Sigmoid colon (tissue), 6 donors: ENCODE measurements at regions not wholly inside any gene's neighbourhood (a gene's known extent, or its start where the extent isn't known, plus 50 kb on each side); places are given as distances from the start of the nearest gene placed in this dataset.

Source experiments
- DNase-seq: peaks from one replicate; pipeline ENCODE4 v3.0.0-alpha.2; 2019
- H3K27ac ChIP-seq, 4 donors: fragments of 200-600 bp; sonication (generic); one replicate each; pipeline ENCODE4 v1.5.1; 2016 to 2019; ENCODE audit warnings: mild to moderate bottlenecking in 1 of 4
- H3K27me3 ChIP-seq, 3 donors: fragments of 200-600 bp; sonication (generic); one replicate each; pipeline ENCODE4 v1.5.1; 2019; ENCODE audit warnings: mild to moderate bottlenecking in 1 of 3
- H3K36me3 ChIP-seq, 4 donors: fragments of 200-600 bp; sonication (generic); one replicate each; pipeline ENCODE4 v1.5.1; 2016 to 2019
- H3K4me1 ChIP-seq, 4 donors: fragments of 200-600 bp; sonication (generic); one replicate each; pipeline ENCODE4 v1.5.1; 2017 to 2019
- H3K4me3 ChIP-seq, 4 donors: fragments of 200-600 bp; sonication (generic); one replicate each; pipeline ENCODE4 v1.5.1; 2017 to 2019; ENCODE audit warnings: mild to moderate bottlenecking in 2 of 4, moderate library complexity in 1 of 4
- H3K9me3 ChIP-seq, 4 donors: fragments of 200-600 bp in 3 of 4; sonication (generic) in 3 of 4; one replicate each; pipeline versions ENCODE4 v1.5.1 to v1.6.1; 2013 to 2019
- EP300 ChIP-seq, 4 donors: sonication (generic); formaldehyde crosslinking; IDR thresholded peaks; one replicate each; pipeline ENCODE4 v1.6.1; 2017; ENCODE audit warnings: antibody characterized with exemption in 4 of 4
- POLR2A ChIP-seq, 2 donors: fragments of 450-650 bp; IDR thresholded peaks; one replicate each; pipeline ENCODE4 v1.6.1; 2016; ENCODE audit warnings: antibody characterized with exemption in 2 of 2, mild to moderate bottlenecking in 2 of 2, moderate library complexity in 2 of 2
- POLR2AphosphoS5 ChIP-seq, 4 donors: sonication (generic); formaldehyde crosslinking; IDR thresholded peaks; one replicate each; pipeline ENCODE4 v1.6.1; 2017; ENCODE audit warnings: antibody characterized with exemption in 4 of 4
- WGBS, 2 donors: extraction: QIAGEN DNeasy Blood & Tissue Kit; methylation state at CpG; one replicate each; pipeline ENCODE4 v1.1.7; 2013; 5-methylcytosine and 5-hydroxymethylcytosine counted together
- intact Hi-C: fragments of 100-400 bp; cut with DNase I; formaldehyde crosslinking; loops from one replicate; pipeline ENCODE4 v1.15.1; 2023
- TF ChIP-seq, protein P1 (sequence below), 4 experiments: fragments of 450-650 bp in 3 of 4; fragments of 200-600 bp in 1 of 4; IDR thresholded peaks; one replicate each; pipeline ENCODE4 v1.5.1; 2016 to 2019; ENCODE audit warnings: antibody characterized with exemption in 4 of 4, mild to moderate bottlenecking in 3 of 4, moderate library complexity in 2 of 4
- donor health status: healthy with polysubstance abuse.
- donor health status: healthy.

GRCh38 chr13:19071161-19071936 lies 110.3 kb downstream of the TUBA3C start:
- no peak for DNase-seq

GRCh38 chr13:19070398-19070735 lies 111.3 kb downstream of the TUBA3C start:
- Histone ChIP-seq H3K4me1 (no peaks in the 10 kb centered on the region), H3K4me3 (no peak overlapping the region), H3K36me3 (no peaks in the 10 kb centered on the region), H3K27ac (no peak overlapping the region), H3K9me3 (peaks cover 0 to 10% (median 0%) of the 10 kb centered on the region in 4 donors), H3K27me3 (no peaks in the 10 kb centered on the region)
- 80 to 84% methylated on average over 6 of the region's 6 CpGs for WGBS, 2 donors
- DNase-seq = no peak
- intact Hi-C loops = no loop called here
- TF ChIP-seq, protein P1, sequence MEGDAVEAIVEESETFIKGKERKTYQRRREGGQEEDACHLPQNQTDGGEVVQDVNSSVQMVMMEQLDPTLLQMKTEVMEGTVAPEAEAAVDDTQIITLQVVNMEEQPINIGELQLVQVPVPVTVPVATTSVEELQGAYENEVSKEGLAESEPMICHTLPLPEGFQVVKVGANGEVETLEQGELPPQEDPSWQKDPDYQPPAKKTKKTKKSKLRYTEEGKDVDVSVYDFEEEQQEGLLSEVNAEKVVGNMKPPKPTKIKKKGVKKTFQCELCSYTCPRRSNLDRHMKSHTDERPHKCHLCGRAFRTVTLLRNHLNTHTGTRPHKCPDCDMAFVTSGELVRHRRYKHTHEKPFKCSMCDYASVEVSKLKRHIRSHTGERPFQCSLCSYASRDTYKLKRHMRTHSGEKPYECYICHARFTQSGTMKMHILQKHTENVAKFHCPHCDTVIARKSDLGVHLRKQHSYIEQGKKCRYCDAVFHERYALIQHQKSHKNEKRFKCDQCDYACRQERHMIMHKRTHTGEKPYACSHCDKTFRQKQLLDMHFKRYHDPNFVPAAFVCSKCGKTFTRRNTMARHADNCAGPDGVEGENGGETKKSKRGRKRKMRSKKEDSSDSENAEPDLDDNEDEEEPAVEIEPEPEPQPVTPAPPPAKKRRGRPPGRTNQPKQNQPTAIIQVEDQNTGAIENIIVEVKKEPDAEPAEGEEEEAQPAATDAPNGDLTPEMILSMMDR (IDR thresholded peaks at IDR 0.05) = no peak
- TF ChIP-seq POLR2AphosphoS5 (IDR thresholded peaks at IDR 0.05) (no peak), POLR2A (IDR thresholded peaks at IDR 0.05) (no peak), EP300 (IDR thresholded peaks at IDR 0.05) (no peak)

More at GRCh38 chr13:19071161-19071936, 110.3 kb downstream of the TUBA3C start:
- Histone ChIP-seq H3K4me3 (no peak overlapping the region), H3K27me3 (no peaks in the 10 kb centered on the region), H3K36me3 (no peaks in the 10 kb centered on the region), H3K9me3 (peaks cover 0 to 10% (median 0%) of the 10 kb centered on the region in 4 donors), H3K4me1 (no peaks in the 10 kb centered on the region), H3K27ac (no peak overlapping the region)
- 85 to 87% methylated on average over 11 of the region's 11 CpGs for WGBS, 2 donors
- TF ChIP-seq EP300 (IDR thresholded peaks at IDR 0.05) (no peak), POLR2AphosphoS5 (IDR thresholded peaks at IDR 0.05) (no peak), POLR2A (IDR thresholded peaks at IDR 0.05) (no peak)
- TF ChIP-seq, protein P1 (IDR thresholded peaks at IDR 0.05) = no peak
- intact Hi-C loops = no loop called here

DNA sequence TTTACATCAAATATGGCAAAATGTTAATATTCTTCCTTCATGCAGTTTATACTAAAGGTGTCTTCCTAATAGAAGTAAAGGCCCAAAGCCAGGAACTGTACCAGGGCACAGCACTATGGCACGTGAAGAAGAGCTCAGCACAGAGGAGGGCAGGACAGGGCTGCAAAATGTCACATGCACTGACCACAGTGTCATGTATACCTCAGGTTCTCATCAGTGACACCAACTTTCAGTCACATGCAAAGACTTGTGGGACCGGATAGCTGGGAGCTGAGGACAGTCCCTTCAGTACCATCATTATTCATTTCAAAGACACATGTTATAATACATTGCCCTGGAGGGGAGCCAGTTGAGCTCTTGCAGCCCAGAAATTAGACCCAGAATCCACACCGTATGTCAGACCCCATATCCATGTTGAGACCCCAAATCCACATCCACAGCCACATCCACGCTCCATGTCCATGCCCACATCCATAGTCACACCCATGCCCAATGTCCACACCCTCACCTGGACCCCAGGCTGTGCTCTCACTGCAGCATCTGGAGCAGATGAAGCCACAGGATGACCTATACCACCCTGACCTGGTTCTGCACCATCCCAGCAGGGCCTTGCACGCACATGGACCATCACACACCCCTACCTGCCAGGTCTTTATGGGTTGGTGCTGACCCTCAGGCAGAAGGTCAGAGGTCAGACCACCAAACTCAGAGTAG lies 111.8 kb downstream of the TUBA3C start:
- Histone ChIP-seq H3K27ac (no peak overlapping the region), H3K36me3 (no peaks in the 10 kb centered on the region), H3K4me3 (no peak overlapping the region), H3K4me1 (no peaks in the 10 kb centered on the region), H3K9me3 (peaks cover 0 to 10% (median 0%) of the 10 kb centered on the region in 4 donors), H3K27me3 (no peaks in the 10 kb centered on the region)
- DNase-seq = no peak
- TF ChIP-seq EP300 (IDR thresholded peaks at IDR 0.05) (no peak), POLR2A (IDR thresholded peaks at IDR 0.05) (no peak), POLR2AphosphoS5 (IDR thresholded peaks at IDR 0.05) (no peak)
- TF ChIP-seq, protein P1 (IDR thresholded peaks at IDR 0.05) = no peak
- 68 to 72% methylated on average over 5 of the region's 5 CpGs for WGBS, 2 donors
- intact Hi-C loops = no loop called here

DNA sequence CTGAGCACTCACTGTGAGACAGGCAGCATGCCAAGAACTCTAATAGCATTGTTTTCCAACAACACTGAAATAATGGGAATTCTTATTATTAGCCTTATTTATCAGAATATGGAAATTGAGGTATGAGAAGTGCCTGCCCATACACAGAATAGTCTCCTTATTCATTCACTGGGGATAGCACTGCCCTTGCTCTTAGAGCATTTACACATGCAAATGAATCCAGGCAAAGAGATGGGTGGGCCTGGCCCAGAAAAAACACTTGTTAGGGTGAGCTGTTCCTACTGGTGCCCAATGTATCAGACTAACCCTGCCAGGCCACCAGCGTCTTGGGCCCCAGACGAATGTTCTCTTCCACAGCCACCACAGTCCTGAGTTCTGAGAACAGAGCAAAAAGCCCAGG lies 112.9 kb downstream of the TUBA3C start:
- Histone ChIP-seq H3K36me3 (no peaks in the 10 kb centered on the region), H3K27me3 (no peaks in the 10 kb centered on the region), H3K4me3 (no peak overlapping the region), H3K9me3 (peaks cover 0 to 9% (median 2%) of the 10 kb centered on the region in 4 donors), H3K4me1 (no peaks in the 10 kb centered on the region), H3K27ac (no peak overlapping the region)
- TF ChIP-seq, protein P1 (IDR thresholded peaks at IDR 0.05) = no peak
- no peak for TF ChIP-seq POLR2A (IDR thresholded peaks at IDR 0.05)
- TF ChIP-seq EP300 (IDR thresholded peaks at IDR 0.05) = no peak
- TF ChIP-seq POLR2AphosphoS5 (IDR thresholded peaks at IDR 0.05) = no peak
- WGBS, 2 donors = 72 to 79% methylated on average over 2 of the region's 2 CpGs
- intact Hi-C loops = no loop called here
- no peak for DNase-seq
